Activated CD8-positive, alpha-beta T cell treated with anti-CD3 and anti-CD28 coated beads for 36 hours (primary cell): ENCODE measurements at regions not wholly inside any gene's neighbourhood (a gene's known extent, or its start where the extent isn't known, plus 50 kb on each side); places are given as distances from the start of the nearest gene placed in this dataset.
"Not testable (repeated sequence)": the region's sequence is repeated elsewhere in the genome, so short reads cannot be mapped to it uniquely, and the experiment has no call there.

Source experiments
- ATAC-seq: fragments of 200-7000 bp; cut with Tn5 transposase; one replicate; pipeline ENCODE4 v1.10.0; 2021; ENCODE audit warnings: mild to moderate bottlenecking, moderate library complexity
- CTCF ChIA-PET: fragments of 350-600 bp; sonication (Branson Sonifier 250); formaldehyde crosslinking; loops from one replicate; lab custom pipeline; 2021; ENCODE audit warnings: antibody characterized with exemption; lab: Charles Lee
- POLR2A ChIA-PET: fragments of 350-600 bp; sonication (Branson Sonifier 250); formaldehyde crosslinking; loops from one replicate; lab custom pipeline; 2021; ENCODE audit warnings: antibody characterized with exemption; lab: Charles Lee
- DNase-seq: peaks from one replicate; pipeline ENCODE4 v3.0.0-alpha.2; 2020
- H3K27ac Mint-ChIP-seq: one replicate; pipeline ENCODE4 v1.8.0; 2021; ENCODE audit warnings: mild to moderate bottlenecking, mixed read lengths
- H3K27me3 Mint-ChIP-seq: one replicate; pipeline ENCODE4 v1.8.0; 2021; ENCODE audit warnings: mixed read lengths
- H3K36me3 Mint-ChIP-seq: one replicate; pipeline ENCODE4 v1.8.0; 2021; ENCODE audit warnings: low read depth, mixed read lengths
- H3K4me1 Mint-ChIP-seq: one replicate; pipeline ENCODE4 v1.8.0; 2021; ENCODE audit warnings: low read depth, mixed read lengths
- H3K4me3 Mint-ChIP-seq: one replicate; pipeline ENCODE4 v1.8.0; 2021; ENCODE audit warnings: mild to moderate bottlenecking, moderate library complexity, mixed read lengths
- H3K9me3 Mint-ChIP-seq: one replicate; pipeline ENCODE4 v1.8.0; 2021; ENCODE audit warnings: mixed read lengths
- CTCF ChIP-seq: fragments of 200-600 bp; IDR thresholded peaks from one replicate; pipeline ENCODE4 v1.8.0; 2022; ENCODE audit warnings: antibody characterized with exemption, mild to moderate bottlenecking
- intact Hi-C: fragments of 100-400 bp; cut with micrococcal nuclease; formaldehyde crosslinking; loops from one replicate; pipeline ENCODE4 v1.10.0; 2022

DNA sequence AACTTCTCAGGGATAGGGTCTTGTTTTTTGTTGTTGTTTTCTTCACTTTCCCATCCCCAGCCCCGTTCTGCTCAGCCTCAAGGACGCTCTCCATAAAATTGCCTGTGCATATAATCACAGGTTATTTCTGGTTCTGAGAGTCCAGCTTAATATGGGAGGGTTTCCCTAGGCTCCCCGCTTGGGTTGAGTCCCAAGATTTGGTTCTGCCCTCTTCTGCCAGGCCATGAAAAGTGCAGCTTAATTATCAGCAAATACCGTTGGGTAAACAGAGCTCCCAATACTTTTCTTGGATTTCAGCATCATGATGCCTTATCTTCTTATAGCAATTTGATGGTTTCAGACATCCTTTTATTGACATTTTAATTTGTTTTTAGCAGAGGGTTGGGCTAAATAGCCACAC lies 75.6 kb downstream of the GRIN2B start:
- intact Hi-C loops, result no loop called here
- no peak overlapping the region for H3K27ac Mint-ChIP-seq
- peaks cover 2% of the 10 kb centered on the region for H3K9me3 Mint-ChIP-seq
- no peaks in the 10 kb centered on the region for H3K4me1 Mint-ChIP-seq
- ChIA-PET POLR2A (no interaction called here), CTCF (no interaction called here)
- no peak overlapping the region for H3K4me3 Mint-ChIP-seq
- ATAC-seq, result no peak
- no peak for TF ChIP-seq CTCF
- no peak for DNase-seq
- peaks cover 4% of the 10 kb centered on the region for H3K27me3 Mint-ChIP-seq
- no peaks in the 10 kb centered on the region for H3K36me3 Mint-ChIP-seq

DNA sequence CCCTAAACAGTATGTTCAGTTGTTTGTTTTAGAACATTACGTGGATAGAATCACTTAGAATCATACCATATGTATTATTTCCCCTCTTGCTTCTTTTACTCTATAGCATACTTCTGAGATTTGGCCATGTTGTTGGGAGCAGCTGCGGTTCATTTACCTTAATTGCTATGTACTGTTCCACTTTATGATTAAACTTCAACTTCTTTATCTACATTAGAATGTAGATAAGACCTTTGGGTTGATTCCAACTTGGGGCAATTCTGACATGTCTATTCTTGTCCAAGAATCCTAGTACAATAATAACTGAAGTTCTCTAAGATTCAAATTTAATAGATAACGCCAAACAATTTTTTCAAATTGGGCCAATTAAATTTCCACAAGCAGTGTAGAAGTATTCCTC lies 80.7 kb downstream of the GRIN2B start:
- ChIA-PET POLR2A (no interaction called here), CTCF (no interaction called here)
- no peak for DNase-seq
- Mint-ChIP-seq H3K4me3 (no peak overlapping the region), H3K27ac (no peak overlapping the region), H3K27me3 (peaks cover 1% of the 10 kb centered on the region), H3K9me3 (peaks cover 2% of the 10 kb centered on the region), H3K36me3 (no peaks in the 10 kb centered on the region), H3K4me1 (no peaks in the 10 kb centered on the region)
- TF ChIP-seq CTCF, result no peak
- ATAC-seq, result no peak
- intact Hi-C loops, result no loop called here

DNA sequence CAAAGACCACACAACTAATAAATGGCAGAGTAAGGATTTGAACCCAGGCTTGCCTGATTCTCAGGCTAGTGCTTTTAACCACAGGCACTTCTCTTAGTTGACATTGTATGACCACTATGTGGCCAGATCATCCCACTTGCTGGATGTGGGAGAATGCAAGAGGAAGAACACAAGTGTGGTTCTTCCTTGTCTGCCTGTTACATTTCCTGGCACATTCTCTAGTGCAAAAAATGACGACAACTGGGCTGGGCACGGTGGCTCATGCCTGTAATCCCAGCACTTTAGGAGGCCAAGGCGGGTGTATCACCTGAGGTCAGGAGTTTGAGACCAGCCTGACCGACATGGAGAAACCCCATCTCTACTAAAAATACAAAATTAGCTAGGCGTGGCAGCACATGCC lies 83.0 kb downstream of the GRIN2B start:
- H3K27me3 Mint-ChIP-seq, H3K4me1 Mint-ChIP-seq, ATAC-seq, H3K27ac Mint-ChIP-seq, H3K9me3 Mint-ChIP-seq, POLR2A ChIA-PET, DNase-seq, H3K36me3 Mint-ChIP-seq, intact Hi-C loops, H3K4me3 Mint-ChIP-seq: not testable (repeated sequence)
- CTCF ChIA-PET, result interaction anchor here (0.5 kb wide), 1 partner anchor 56 kb away, joined by 3 read pairs; no protein-coding TSS in a partner anchor

GRCh38 chr12:13897811-13898210 lies 83.6 kb downstream of the GRIN2B start:
- intact Hi-C loops, result no loop called here
- H3K27me3 Mint-ChIP-seq, result no peaks in the 10 kb centered on the region
- no peak overlapping the region for H3K27ac Mint-ChIP-seq
- no peaks in the 10 kb centered on the region for H3K36me3 Mint-ChIP-seq
- DNase-seq (no peak), ATAC-seq (no peak)
- TF ChIP-seq CTCF, result no peak
- no peaks in the 10 kb centered on the region for H3K4me1 Mint-ChIP-seq
- no peaks in the 10 kb centered on the region for H3K9me3 Mint-ChIP-seq
- ChIA-PET POLR2A (no interaction called here), CTCF (no interaction called here)
- no peak overlapping the region for H3K4me3 Mint-ChIP-seq

DNA sequence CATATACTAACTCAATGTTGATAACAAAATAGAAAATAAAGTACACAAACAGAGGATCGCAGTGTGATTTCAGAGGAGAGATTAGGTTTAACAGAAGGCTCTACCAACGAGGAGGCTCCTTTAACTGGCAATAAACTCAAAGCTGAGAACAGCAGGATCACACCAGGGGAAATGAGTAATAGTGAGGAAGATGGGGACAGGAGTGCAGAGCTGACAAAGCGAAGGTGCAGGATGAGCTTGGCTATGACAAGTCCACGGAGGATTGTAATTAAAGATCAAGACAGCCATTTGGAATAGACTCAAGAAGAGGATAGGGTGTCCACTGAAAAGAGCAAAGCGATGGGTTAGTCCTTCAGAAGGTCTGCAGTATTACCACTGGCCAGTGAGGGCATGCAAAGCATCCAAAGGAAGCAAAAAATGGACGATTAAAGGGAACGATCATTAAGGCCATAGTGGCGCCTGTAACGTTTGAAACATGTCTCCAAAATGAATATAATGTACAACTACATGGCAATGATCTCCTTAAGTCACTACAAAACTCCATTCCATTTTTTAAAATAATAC lies 85.3 kb downstream of the GRIN2B start:
- no peaks in the 10 kb centered on the region for H3K4me1 Mint-ChIP-seq
- H3K9me3 Mint-ChIP-seq, result no peaks in the 10 kb centered on the region
- no peak overlapping the region for H3K27ac Mint-ChIP-seq
- CTCF ChIA-PET, result no interaction called here
- ATAC-seq (no peak), DNase-seq (no peak)
- H3K27me3 Mint-ChIP-seq, result no peaks in the 10 kb centered on the region
- no peaks in the 10 kb centered on the region for H3K36me3 Mint-ChIP-seq
- no peak overlapping the region for H3K4me3 Mint-ChIP-seq
- POLR2A ChIA-PET, result no interaction called here
- no peak for TF ChIP-seq CTCF
- intact Hi-C loops, result no loop called here
